B cell (primary cell): ENCODE measurements at regions not wholly inside any gene's neighbourhood (a gene's known extent, or its start where the extent isn't known, plus 50 kb on each side); places are given as distances from the start of the nearest gene placed in this dataset.

Source experiments
- ATAC-seq: fragments of 200-7000 bp; cut with Tn5 transposase; one replicate; pipeline ENCODE4 v1.10.0; 2021; ENCODE audit warnings: low read depth, mild to moderate bottlenecking, moderate number of reproducible peaks, moderate library complexity
- CTCF ChIA-PET: fragments of 350-600 bp; sonication (Branson Sonifier 250); formaldehyde crosslinking; loops from one replicate; lab custom pipeline; 2021; ENCODE audit warnings: antibody characterized with exemption, inconsistent platforms; lab: Charles Lee
- POLR2A ChIA-PET: fragments of 350-600 bp; sonication (Branson Sonifier 250); formaldehyde crosslinking; loops from one replicate; lab custom pipeline; 2021; ENCODE audit warnings: antibody characterized with exemption; lab: Charles Lee
- DNase-seq: peaks from one replicate; pipeline ENCODE4 v3.0.0; 2013
- H2AFZ ChIP-seq: 2 replicates; pipeline ENCODE4 v1.6.1; 2012; ENCODE audit warnings: mild to moderate bottlenecking, low read depth, low read length; ENCODE audit not compliant: insufficient read depth, poor library complexity, severe bottlenecking
- H3K27ac ChIP-seq, 2 donors: 1 replicate in 1 of 2; 2 replicates in 1 of 2; pipeline ENCODE4 v1.5.1; 2012 to 2013; ENCODE audit warnings: low read length in 2 of 2, mild to moderate bottlenecking in 2 of 2, moderate library complexity in 1 of 2
- H3K27me3 ChIP-seq, 4 experiments: fragments of 200-600 bp in 1 of 4; sonication (generic) in 1 of 4; replicated peaks in 1 of 4; 1 replicate in 2 of 4; 2 replicates in 2 of 4; pipeline versions ENCODE4 v1.6.1 to v1.7.0; 2013 to 2016; ENCODE audit warnings: low read length in 3 of 4, mild to moderate bottlenecking in 2 of 4, mixed read lengths in 1 of 4, moderate library complexity in 1 of 4; ENCODE audit not compliant: insufficient read depth in 4 of 4, control insufficient read depth in 3 of 4; ENCODE audit errors: control extremely low read depth in 1 of 4
- H3K36me3 ChIP-seq, 2 experiments: replicated peaks in 1 of 2; 1 replicate in 1 of 2; 2 replicates in 1 of 2; pipeline versions ENCODE4 v1.6.1 to v1.7.1; 2013; ENCODE audit warnings: low read length in 1 of 2; ENCODE audit not compliant: insufficient read depth in 2 of 2, control insufficient read depth in 1 of 2; ENCODE audit errors: control extremely low read depth in 1 of 2, extremely low read depth in 1 of 2
- H3K4me1 ChIP-seq, 2 donors: fragments of 200-600 bp in 1 of 2; sonication (generic) in 1 of 2; 1 replicate in 1 of 2; 2 replicates in 1 of 2; pipeline versions ENCODE4 v1.5.1 to v1.6.1; 2013 to 2017; ENCODE audit warnings: low read length in 2 of 2; ENCODE audit not compliant: control insufficient read depth in 2 of 2, insufficient read depth in 2 of 2
- H3K4me2 ChIP-seq: replicated peaks from 2 replicates; pipeline ENCODE3; 2012; ENCODE audit warnings: mild to moderate bottlenecking, low read depth, low read length; ENCODE audit not compliant: poor library complexity, severe bottlenecking
- H3K4me3 ChIP-seq, 5 experiments: fragments of 200-600 bp in 1 of 5; sonication (generic) in 1 of 5; 1 replicate in 3 of 5; 2 replicates in 2 of 5; pipeline versions ENCODE4 v1.5.1 to v1.7.0; 2011 to 2016; ENCODE audit warnings: low read length in 4 of 5, mild to moderate bottlenecking in 4 of 5, low read depth in 2 of 5, control low read depth in 1 of 5, moderate library complexity in 1 of 5; ENCODE audit not compliant: insufficient read depth in 1 of 5; ENCODE audit errors: control extremely low read depth in 1 of 5, extremely low read depth in 1 of 5
- H3K79me2 ChIP-seq: fragments of 200-600 bp; sonication (generic); one replicate; pipeline ENCODE4 v1.6.0; 2016; ENCODE audit warnings: low read length; ENCODE audit not compliant: control insufficient read depth, insufficient read depth
- H3K9ac ChIP-seq: fragments of 200-600 bp; sonication (generic); 2 replicates; pipeline ENCODE4 v1.6.1; 2017; ENCODE audit warnings: mild to moderate bottlenecking, low read length, moderate library complexity
- H3K9me3 ChIP-seq, 3 donors: one replicate each; pipeline versions ENCODE4 v1.6.1 to v1.7.1; 2013; ENCODE audit warnings: low read length in 2 of 3; ENCODE audit not compliant: control insufficient read depth in 2 of 3, insufficient read depth in 1 of 3; ENCODE audit errors: control extremely low read depth in 1 of 3
- H4K20me1 ChIP-seq: 2 replicates; pipeline ENCODE4 v1.6.0; 2012; ENCODE audit warnings: mild to moderate bottlenecking, low read length; ENCODE audit not compliant: insufficient read depth, control insufficient read depth, poor library complexity, severe bottlenecking
- H3K27ac Mint-ChIP-seq: one replicate; pipeline ENCODE4 v1.8.0; 2021; ENCODE audit warnings: mixed read lengths
- H3K27me3 Mint-ChIP-seq: one replicate; pipeline ENCODE4 v1.8.0; 2021; ENCODE audit warnings: mixed read lengths
- H3K4me1 Mint-ChIP-seq: one replicate; pipeline ENCODE4 v1.8.0; 2021; ENCODE audit warnings: mixed read lengths
- H3K4me3 Mint-ChIP-seq: one replicate; pipeline ENCODE4 v1.8.0; 2021; ENCODE audit warnings: mixed read lengths
- H3K9me3 Mint-ChIP-seq: one replicate; pipeline ENCODE4 v1.8.0; 2022; ENCODE audit warnings: mixed read lengths; ENCODE audit not compliant: insufficient read depth
- CTCF ChIP-seq: fragments of 200-600 bp; IDR thresholded peaks from one replicate; pipeline ENCODE4 v1.8.0; 2022; ENCODE audit warnings: antibody characterized with exemption, mild to moderate bottlenecking
- EZH2 ChIP-seq: IDR thresholded peaks from 2 replicates; pipeline ENCODE4 v1.6.1; 2012; ENCODE audit warnings: borderline replicate concordance, low read depth, mild to moderate bottlenecking, moderate library complexity, low read length; ENCODE audit not compliant: insufficient read depth, poor library complexity, severe bottlenecking
- WGBS: methylation state at CpG from one replicate; pipeline ENCODE4 v1.1.5; 2013; ENCODE audit warnings: missing lambda C conversion rate; ENCODE audit not compliant: insufficient coverage; 5-methylcytosine and 5-hydroxymethylcytosine counted together
- intact Hi-C: fragments of 100-400 bp; cut with micrococcal nuclease; formaldehyde crosslinking; loops from one replicate; pipeline ENCODE4 v1.10.0; 2022

- H3K4me1 Mint-ChIP-seq = no peaks in the 10 kb centered on the region
- H3K4me3 Mint-ChIP-seq = no peak overlapping the region
- Histone ChIP-seq H3K27me3 (no peaks in the 10 kb centered on the region), H3K36me3 (no peaks in the 10 kb centered on the region), H3K9ac (no peak overlapping the region), H3K4me3 (no peak overlapping the region), H3K4me1 (no peaks in the 10 kb centered on the region), H3K79me2 (no peaks in the 10 kb centered on the region), H3K27ac (no peak overlapping the region), H4K20me1 (no peaks in the 10 kb centered on the region), H3K4me2 (no peak overlapping the region), H3K9me3 (no peaks in the 10 kb centered on the region), H2AFZ (no peak overlapping the region)
- WGBS = 64% methylated on average over 2 of the region's 4 CpGs
- DNase-seq (no peak), ATAC-seq (no peak)
- CTCF ChIA-PET = no interaction called here
- no peaks in the 10 kb centered on the region for H3K9me3 Mint-ChIP-seq
- TF ChIP-seq EZH2 (no peak), CTCF (no peak)
- POLR2A ChIA-PET = no interaction called here
- no peak overlapping the region for H3K27ac Mint-ChIP-seq
- intact Hi-C loops = no loop called here
- H3K27me3 Mint-ChIP-seq = no peaks in the 10 kb centered on the region
These were observed 240.2 kb downstream of the SIPA1L2 start for GRCh38 chr1:232389744-232390143.

- Mint-ChIP-seq H3K9me3 (no peaks in the 10 kb centered on the region), H3K27me3 (no peaks in the 10 kb centered on the region), H3K27ac (no peak overlapping the region), H3K4me3 (no peak overlapping the region), H3K4me1 (no peaks in the 10 kb centered on the region)
- H3K9me3 ChIP-seq = no peaks in the 10 kb centered on the region
- no peak for TF ChIP-seq CTCF
- TF ChIP-seq EZH2 = no peak
- H3K4me3 ChIP-seq = no peak overlapping the region
- no peak for DNase-seq
- H3K79me2 ChIP-seq = no peaks in the 10 kb centered on the region
- H3K9ac ChIP-seq = no peak overlapping the region
- intact Hi-C loops = no loop called here
- H3K4me2 ChIP-seq = no peak overlapping the region
- H3K27me3 ChIP-seq = no peaks in the 10 kb centered on the region
- no peak overlapping the region for H2AFZ ChIP-seq
- no peaks in the 10 kb centered on the region for H3K4me1 ChIP-seq
- no peaks in the 10 kb centered on the region for H3K36me3 ChIP-seq
- POLR2A ChIA-PET = no interaction called here
- no peaks in the 10 kb centered on the region for H4K20me1 ChIP-seq
- no peak overlapping the region for H3K27ac ChIP-seq
- CTCF ChIA-PET = no interaction called here
- ATAC-seq = no peak
- WGBS = 89% methylated on average over 2 of the region's 3 CpGs
These were observed 241.6 kb downstream of the SIPA1L2 start for GRCh38 chr1:232388363-232388762.
